GM12892 (cell line): ENCODE measurements at regions not wholly inside any gene's neighbourhood (a gene's known extent, or its start where the extent isn't known, plus 50 kb on each side); places are given as distances from the start of the nearest gene placed in this dataset.
"Not testable (repeated sequence)": the region's sequence is repeated elsewhere in the genome, so short reads cannot be mapped to it uniquely, and the experiment has no call there.

Source experiments
- DNase-seq: peaks from one replicate; pipeline ENCODE4 v3.0.0; 2011; ENCODE audit not compliant: insufficient read length
- FAIRE-seq: peaks from 2 replicates; lab custom pipeline; 2011; peaks lifted over from hg19 to GRCh38; lab: Jason Lieb, UNC
- POLR2A ChIP-seq: IDR thresholded peaks from 2 replicates; pipeline ENCODE4 v1.6.1; 2011; ENCODE audit warnings: low read depth, low read length, control low read depth
- POLR2AphosphoS5 ChIP-seq: IDR thresholded peaks from 2 replicates; pipeline ENCODE4 v1.6.1; 2011; ENCODE audit warnings: low read depth, low read length, control low read depth
- TAF1 ChIP-seq: IDR thresholded peaks from 2 replicates; pipeline ENCODE4 v1.6.1; 2011; ENCODE audit warnings: low read depth, mild to moderate bottlenecking, control low read depth, low read length, borderline replicate concordance

GRCh38 chr12:78269620-78270019, 438.9 kb downstream of the NAV3 start:
- TF ChIP-seq TAF1 (no peak), POLR2A (no peak), POLR2AphosphoS5 (no peak)
- DNase-seq, result no peak
- no peak for FAIRE-seq

GRCh38 chr12:78271546-78271945, 440.9 kb downstream of the NAV3 start:
- DNase-seq (no peak), FAIRE-seq (no peak)
- TF ChIP-seq POLR2AphosphoS5, result no peak
- TF ChIP-seq POLR2A, result no peak
- TF ChIP-seq TAF1, result no peak

GRCh38 chr12:78275886-78276285, 445.2 kb downstream of the NAV3 start:
- DNase-seq (no peak), FAIRE-seq (no peak)
- TF ChIP-seq TAF1 (no peak), POLR2AphosphoS5 (no peak), POLR2A (no peak)

- DNase-seq (no peak), FAIRE-seq (no peak)
- TF ChIP-seq POLR2A, result no peak
Measured at GRCh38 chr12:78278706-78279190, 448.1 kb downstream of the NAV3 start.

- no peak for DNase-seq
- FAIRE-seq, result no peak
- TF ChIP-seq TAF1 (no peak), POLR2A (no peak), POLR2AphosphoS5 (no peak)
Measured at GRCh38 chr12:78279567-78279966, 448.9 kb downstream of the NAV3 start.

GRCh38 chr12:78281102-78281501, 450.4 kb downstream of the NAV3 start:
- not testable (repeated sequence) for FAIRE-seq, DNase-seq

- TF ChIP-seq TAF1 (no peak), POLR2AphosphoS5 (no peak), POLR2A (no peak)
- DNase-seq, result no peak
- FAIRE-seq, result no peak
Measured at GRCh38 chr12:78284417-78284816, 453.7 kb downstream of the NAV3 start.

GRCh38 chr12:78290606-78291345, 460.1 kb downstream of the NAV3 start:
- no peak for DNase-seq
- TF ChIP-seq POLR2AphosphoS5 (no peak), TAF1 (no peak)
- no peak for FAIRE-seq

- DNase-seq (no peak), FAIRE-seq (no peak)
- TF ChIP-seq POLR2A, result no peak
- no peak for TF ChIP-seq POLR2AphosphoS5
- TF ChIP-seq TAF1, result no peak
Measured at GRCh38 chr12:78293059-78293686, 462.5 kb downstream of the NAV3 start.

GRCh38 chr12:78301282-78301681, 470.6 kb downstream of the NAV3 start:
- FAIRE-seq, DNase-seq: not testable (repeated sequence)

GRCh38 chr12:78305808-78306207, 475.1 kb downstream of the NAV3 start:
- no peak for FAIRE-seq
- no peak for TF ChIP-seq POLR2AphosphoS5
- no peak for TF ChIP-seq TAF1
- TF ChIP-seq POLR2A, result no peak

GRCh38 chr12:78306236-78306635, 475.5 kb downstream of the NAV3 start:
- no peak for FAIRE-seq
- TF ChIP-seq POLR2AphosphoS5 (no peak), TAF1 (no peak), POLR2A (no peak)
- DNase-seq, result no peak

More at GRCh38 chr12:78305808-78306207, 475.1 kb downstream of the NAV3 start:
- DNase-seq, result no peak

GRCh38 chr12:78308701-78309100, 478.0 kb downstream of the NAV3 start:
- DNase-seq (no peak), FAIRE-seq (no peak)
- TF ChIP-seq POLR2A (no peak), POLR2AphosphoS5 (no peak), TAF1 (no peak)
